ENCODE measurements at regions not wholly inside any gene's neighbourhood (a gene's known extent, or its start where the extent isn't known, plus 50 kb on each side); places are given as distances from the start of the nearest gene placed in this dataset.
"Not testable (repeated sequence)": the region's sequence is repeated elsewhere in the genome, so short reads cannot be mapped to it uniquely, and the experiment has no call there.

- WGBS, 2 donors, result 79 to 87% methylated on average over 7 of the region's 7 CpGs
- no peaks in the 10 kb centered on the region for H3K36me3 ChIP-seq (ENCODE audit: control insufficient read depth in 1 of 2, insufficient read depth in 2 of 2, low read length in 1 of 2)
- no peak overlapping the region for H3K27ac ChIP-seq (ENCODE audit: low read depth in 1 of 2, low read length in 2 of 2)
- no peak overlapping the region for H3K4me3 ChIP-seq (ENCODE audit: low read length in 2 of 2)
- DNase-seq (no peak), ATAC-seq (ENCODE audit: low FRiP score) (no peak)
- peaks cover 9% of the 10 kb centered on the region for H3K9me3 ChIP-seq (ENCODE audit: control insufficient read depth, low read length)
- no peaks in the 10 kb centered on the region for H3K27me3 ChIP-seq (ENCODE audit: control insufficient read depth in 1 of 2, insufficient read depth in 2 of 2, low read length in 1 of 2)
- H3K4me1 ChIP-seq (ENCODE audit: control insufficient read depth in 1 of 2, insufficient read depth in 2 of 2, low read length in 2 of 2), result no peaks in the 10 kb centered on the region
- intact Hi-C loops (cut with DNase I), result no loop called here
Observed at GRCh38 chr20:43337036-43337435, 120.7 kb upstream of the SRSF6 start.

- intact Hi-C loops (cut with DNase I), result no loop called here
- Histone ChIP-seq H3K27ac (ENCODE audit: low read depth in 1 of 2, low read length in 2 of 2) (no peak overlapping the region), H3K27me3 (ENCODE audit: control insufficient read depth in 1 of 2, insufficient read depth in 2 of 2, low read length in 1 of 2) (no peaks in the 10 kb centered on the region), H3K36me3 (ENCODE audit: control insufficient read depth in 1 of 2, insufficient read depth in 2 of 2, low read length in 1 of 2) (no peaks in the 10 kb centered on the region), H3K4me1 (ENCODE audit: control insufficient read depth in 1 of 2, insufficient read depth in 2 of 2, low read length in 2 of 2) (no peaks in the 10 kb centered on the region), H3K9me3 (ENCODE audit: control insufficient read depth, low read length) (peaks cover 10% of the 10 kb centered on the region), H3K4me3 (ENCODE audit: low read length in 2 of 2) (no peak overlapping the region)
- DNase-seq (no peak), ATAC-seq (ENCODE audit: low FRiP score) (no peak)
- 71 to 79% methylated on average over 4 of the region's 4 CpGs for WGBS, 2 donors
Observed at GRCh38 chr20:43334080-43334479, 123.6 kb upstream of the SRSF6 start.

GRCh38 chr20:43331906-43332305, 125.8 kb upstream of the SRSF6 start:
- ATAC-seq (ENCODE audit: low FRiP score) (no peak), DNase-seq (peak in 1 of 2 donors; percentile 47)
- Histone ChIP-seq H3K36me3 (ENCODE audit: control insufficient read depth in 1 of 2, insufficient read depth in 2 of 2, low read length in 1 of 2) (no peaks in the 10 kb centered on the region), H3K27ac (ENCODE audit: low read depth in 1 of 2, low read length in 2 of 2) (no peak overlapping the region), H3K9me3 (ENCODE audit: control insufficient read depth, low read length) (peaks cover 10% of the 10 kb centered on the region), H3K4me3 (ENCODE audit: low read length in 2 of 2) (no peak overlapping the region), H3K4me1 (ENCODE audit: control insufficient read depth in 1 of 2, insufficient read depth in 2 of 2, low read length in 2 of 2) (no peaks in the 10 kb centered on the region), H3K27me3 (ENCODE audit: control insufficient read depth in 1 of 2, insufficient read depth in 2 of 2, low read length in 1 of 2) (no peaks in the 10 kb centered on the region)
- 64 to 74% methylated on average over 13 of the region's 13 CpGs for whole genome bisulfite sequencing, 2 donors
- intact Hi-C loops (cut with DNase I), result no loop called here

GRCh38 chr20:43328697-43329096, 129.0 kb upstream of the SRSF6 start:
- no peaks in the 10 kb centered on the region for H3K27me3 ChIP-seq (ENCODE audit: control insufficient read depth in 1 of 2, insufficient read depth in 2 of 2, low read length in 1 of 2)
- no peaks in the 10 kb centered on the region for H3K36me3 ChIP-seq (ENCODE audit: control insufficient read depth in 1 of 2, insufficient read depth in 2 of 2, low read length in 1 of 2)
- H3K4me3 ChIP-seq (ENCODE audit: low read length in 2 of 2), result no peak overlapping the region
- no peak overlapping the region for H3K27ac ChIP-seq (ENCODE audit: low read depth in 1 of 2, low read length in 2 of 2)
- no peaks in the 10 kb centered on the region for H3K4me1 ChIP-seq (ENCODE audit: control insufficient read depth in 1 of 2, insufficient read depth in 2 of 2, low read length in 2 of 2)
- intact Hi-C loops (cut with DNase I), result no loop called here
- H3K9me3 ChIP-seq (ENCODE audit: control insufficient read depth, low read length), result peaks cover 1% of the 10 kb centered on the region
- ATAC-seq (ENCODE audit: low FRiP score), result no peak
- DNase-seq, result no peak
- 73 to 82% methylated on average over 1 of the region's 1 CpG for WGBS, 2 donors

GRCh38 chr20:43327234-43327633, 130.5 kb upstream of the SRSF6 start:
- H3K36me3 ChIP-seq (ENCODE audit: control insufficient read depth in 1 of 2, insufficient read depth in 2 of 2, low read length in 1 of 2); H3K4me3 ChIP-seq (ENCODE audit: low read length in 2 of 2); H3K27me3 ChIP-seq (ENCODE audit: control insufficient read depth in 1 of 2, insufficient read depth in 2 of 2, low read length in 1 of 2); H3K4me1 ChIP-seq (ENCODE audit: control insufficient read depth in 1 of 2, insufficient read depth in 2 of 2, low read length in 2 of 2); intact Hi-C loops (cut with DNase I); H3K9me3 ChIP-seq (ENCODE audit: control insufficient read depth, low read length); H3K27ac ChIP-seq (ENCODE audit: low read depth in 1 of 2, low read length in 2 of 2); DNase-seq; ATAC-seq (ENCODE audit: low FRiP score): not testable (repeated sequence)
- WGBS, 2 donors, result 90 to 93% methylated on average over 4 of the region's 4 CpGs

GRCh38 chr20:43325926-43326325, 131.8 kb upstream of the SRSF6 start:
- no peak for ATAC-seq (ENCODE audit: low FRiP score)

GRCh38 chr20:43323592-43323991, 133.9 kb upstream of the PTPRT start:
- no peak for ATAC-seq (ENCODE audit: low FRiP score)
- no peaks in the 10 kb centered on the region for H3K36me3 ChIP-seq (ENCODE audit: control insufficient read depth in 1 of 2, insufficient read depth in 2 of 2, low read length in 1 of 2)
- 77 to 83% methylated on average over 4 of the region's 4 CpGs for WGBS, 2 donors
- H3K9me3 ChIP-seq (ENCODE audit: control insufficient read depth, low read length), result no peaks in the 10 kb centered on the region
- no peak overlapping the region for H3K4me3 ChIP-seq (ENCODE audit: low read length in 2 of 2)
- no peak for DNase-seq
- H3K27ac ChIP-seq (ENCODE audit: low read depth in 1 of 2, low read length in 2 of 2), result no peak overlapping the region
- intact Hi-C loops (cut with DNase I), result no loop called here
- H3K27me3 ChIP-seq (ENCODE audit: control insufficient read depth in 1 of 2, insufficient read depth in 2 of 2, low read length in 1 of 2), result no peaks in the 10 kb centered on the region
- no peaks in the 10 kb centered on the region for H3K4me1 ChIP-seq (ENCODE audit: control insufficient read depth in 1 of 2, insufficient read depth in 2 of 2, low read length in 2 of 2)

More at GRCh38 chr20:43325926-43326325, 131.8 kb upstream of the SRSF6 start:
- Histone ChIP-seq H3K27me3 (ENCODE audit: control insufficient read depth in 1 of 2, insufficient read depth in 2 of 2, low read length in 1 of 2) (no peaks in the 10 kb centered on the region), H3K27ac (ENCODE audit: low read depth in 1 of 2, low read length in 2 of 2) (no peak overlapping the region), H3K36me3 (ENCODE audit: control insufficient read depth in 1 of 2, insufficient read depth in 2 of 2, low read length in 1 of 2) (no peaks in the 10 kb centered on the region), H3K4me1 (ENCODE audit: control insufficient read depth in 1 of 2, insufficient read depth in 2 of 2, low read length in 2 of 2) (no peaks in the 10 kb centered on the region), H3K9me3 (ENCODE audit: control insufficient read depth, low read length) (peaks cover 1% of the 10 kb centered on the region), H3K4me3 (ENCODE audit: low read length in 2 of 2) (no peak overlapping the region)
- intact Hi-C loops (cut with DNase I), result no loop called here
- no peak for DNase-seq
- WGBS, 2 donors, result 66 to 70% methylated on average over 3 of the region's 3 CpGs

- Histone ChIP-seq H3K36me3 (ENCODE audit: control insufficient read depth in 1 of 2, insufficient read depth in 2 of 2, low read length in 1 of 2) (no peaks in the 10 kb centered on the region), H3K4me3 (ENCODE audit: low read length in 2 of 2) (no peak overlapping the region), H3K27ac (ENCODE audit: low read depth in 1 of 2, low read length in 2 of 2) (no peak overlapping the region), H3K9me3 (ENCODE audit: control insufficient read depth, low read length) (no peaks in the 10 kb centered on the region), H3K27me3 (ENCODE audit: control insufficient read depth in 1 of 2, insufficient read depth in 2 of 2, low read length in 1 of 2) (no peaks in the 10 kb centered on the region), H3K4me1 (ENCODE audit: control insufficient read depth in 1 of 2, insufficient read depth in 2 of 2, low read length in 2 of 2) (no peaks in the 10 kb centered on the region)
- intact Hi-C loops (cut with DNase I), result no loop called here
- DNase-seq (no peak), ATAC-seq (ENCODE audit: low FRiP score) (no peak)
- WGBS, 2 donors, result 45 to 59% methylated on average over 4 of the region's 4 CpGs
Observed at GRCh38 chr20:43322851-43323250, 133.1 kb upstream of the PTPRT start.

GRCh38 chr20:43320536-43320935, 130.8 kb upstream of the PTPRT start:
- Histone ChIP-seq H3K27ac (ENCODE audit: low read depth in 1 of 2, low read length in 2 of 2) (no peak overlapping the region), H3K9me3 (ENCODE audit: control insufficient read depth, low read length) (no peaks in the 10 kb centered on the region), H3K36me3 (ENCODE audit: control insufficient read depth in 1 of 2, insufficient read depth in 2 of 2, low read length in 1 of 2) (no peaks in the 10 kb centered on the region), H3K4me1 (ENCODE audit: control insufficient read depth in 1 of 2, insufficient read depth in 2 of 2, low read length in 2 of 2) (no peaks in the 10 kb centered on the region), H3K4me3 (ENCODE audit: low read length in 2 of 2) (no peak overlapping the region), H3K27me3 (ENCODE audit: control insufficient read depth in 1 of 2, insufficient read depth in 2 of 2, low read length in 1 of 2) (no peaks in the 10 kb centered on the region)
- intact Hi-C loops (cut with DNase I), result no loop called here
- WGBS, 2 donors, result 53 to 67% methylated on average over 3 of the region's 3 CpGs
- ATAC-seq (ENCODE audit: low FRiP score), result no peak
- DNase-seq, result no peak

Data from aorta (tissue), 5 donors.